T-helper 2 cell treated with Interferon-gamma antibody and Interleukin-4, amounts not matched to agents 5 μg/mL and 100 μg/mL, for 36 hours (primary cell): ENCODE measurements at regions not wholly inside any gene's neighbourhood (a gene's known extent, or its start where the extent isn't known, plus 50 kb on each side); places are given as distances from the start of the nearest gene placed in this dataset.
"Not testable (repeated sequence)": the region's sequence is repeated elsewhere in the genome, so short reads cannot be mapped to it uniquely, and the experiment has no call there.

Experiments
- DNase-seq: peaks from one replicate; pipeline ENCODE4 v3.0.0; 2021; ENCODE audit warnings: low spot score
- H3K27ac Mint-ChIP-seq: one replicate; pipeline ENCODE4 v1.8.0; 2021; ENCODE audit warnings: mild to moderate bottlenecking, mixed read lengths
- H3K27me3 Mint-ChIP-seq: one replicate; pipeline ENCODE4 v1.8.0; 2021; ENCODE audit warnings: low read depth, mixed read lengths
- H3K36me3 Mint-ChIP-seq: one replicate; pipeline ENCODE4 v1.8.0; 2021; ENCODE audit warnings: low read depth, mixed read lengths
- H3K4me1 Mint-ChIP-seq: one replicate; pipeline ENCODE4 v1.8.0; 2021; ENCODE audit warnings: low read depth, mixed read lengths
- H3K4me3 Mint-ChIP-seq: one replicate; pipeline ENCODE4 v1.8.0; 2022; ENCODE audit warnings: mild to moderate bottlenecking, moderate library complexity, mixed read lengths
- H3K9me3 Mint-ChIP-seq: one replicate; pipeline ENCODE4 v1.8.0; 2021; ENCODE audit warnings: mixed read lengths

DNA sequence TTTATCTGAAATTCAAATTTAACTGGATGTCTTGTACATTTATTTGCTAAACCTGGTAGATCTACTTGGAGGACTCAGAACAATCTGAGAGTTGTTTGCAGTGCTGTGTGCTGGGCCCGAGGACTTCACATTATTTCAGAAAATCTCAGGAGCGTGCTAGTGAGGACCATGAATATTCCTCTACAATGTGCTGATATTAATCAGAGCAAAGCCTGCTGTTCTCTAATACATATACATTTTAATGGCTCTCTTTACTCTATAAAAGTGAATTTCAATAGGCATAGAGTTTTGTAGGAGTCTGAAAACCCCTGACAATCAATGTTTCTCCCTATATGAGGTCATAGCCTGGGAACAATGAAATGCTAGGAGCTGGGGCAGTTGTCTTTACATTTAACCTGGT, 144.3 kb downstream of the NEDD1 start:
- no peak for DNase-seq
- Mint-ChIP-seq H3K27ac (no peak overlapping the region), H3K27me3 (peaks cover 6% of the 10 kb centered on the region), H3K36me3 (no peaks in the 10 kb centered on the region), H3K4me1 (no peaks in the 10 kb centered on the region), H3K4me3 (no peak overlapping the region), H3K9me3 (no peaks in the 10 kb centered on the region)

- H3K27me3 Mint-ChIP-seq = peaks cover 3% of the 10 kb centered on the region
- no peak for DNase-seq
These were observed 154.1 kb downstream of the NEDD1 start for GRCh38 chr12:97061171-97061570.

GRCh38 chr12:97063292-97063935, 156.4 kb downstream of the NEDD1 start:
- Mint-ChIP-seq H3K27me3 (peaks cover 3% of the 10 kb centered on the region), H3K4me1 (no peaks in the 10 kb centered on the region), H3K9me3 (no peaks in the 10 kb centered on the region), H3K36me3 (no peaks in the 10 kb centered on the region), H3K4me3 (no peak overlapping the region), H3K27ac (no peak overlapping the region)
- DNase-seq = no peak

More at GRCh38 chr12:97061171-97061570, 154.1 kb downstream of the NEDD1 start:
- H3K4me3 Mint-ChIP-seq = no peak overlapping the region
- no peaks in the 10 kb centered on the region for H3K4me1 Mint-ChIP-seq
- no peaks in the 10 kb centered on the region for H3K36me3 Mint-ChIP-seq
- H3K27ac Mint-ChIP-seq = no peak overlapping the region
- H3K9me3 Mint-ChIP-seq = no peaks in the 10 kb centered on the region

DNA sequence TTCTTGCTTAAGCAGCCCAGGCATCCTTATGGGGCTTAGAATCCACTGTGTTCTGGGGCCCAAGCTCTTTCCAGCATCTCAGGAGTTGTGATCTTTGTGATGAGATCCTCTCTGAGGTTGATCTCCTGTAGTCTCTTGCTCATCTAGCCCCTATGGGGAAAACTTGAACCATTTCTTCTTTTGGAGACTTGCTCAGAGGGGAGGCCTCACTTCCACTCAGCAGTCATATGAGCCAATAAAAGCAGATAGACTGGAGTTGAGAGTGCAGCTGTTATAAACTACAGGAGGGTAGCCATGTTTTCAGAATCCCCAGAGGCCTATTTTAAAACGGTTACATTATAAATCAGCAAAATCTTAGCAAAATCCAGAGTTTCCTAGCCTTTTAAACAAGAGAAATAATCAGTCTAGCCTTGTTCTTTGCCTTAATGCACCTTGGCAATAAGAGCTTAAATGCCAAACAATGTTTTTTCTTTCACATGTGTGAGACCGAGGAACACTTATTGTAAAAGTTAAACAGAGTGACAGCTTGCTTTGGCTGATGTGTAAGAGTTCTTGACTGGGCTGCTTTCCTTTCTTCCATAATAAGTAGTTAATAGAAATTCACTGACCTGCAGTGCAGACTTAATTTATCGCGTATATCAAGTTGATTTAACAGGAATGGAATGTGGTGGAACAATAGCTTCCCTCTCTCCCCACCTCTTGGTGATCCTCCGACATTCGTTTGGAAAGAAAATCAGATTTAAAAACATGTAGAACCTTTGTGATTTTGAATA, 168.3 kb downstream of the NEDD1 start:
- Mint-ChIP-seq H3K4me1 (no peaks in the 10 kb centered on the region), H3K36me3 (no peaks in the 10 kb centered on the region), H3K9me3 (no peaks in the 10 kb centered on the region), H3K27ac (no peak overlapping the region), H3K27me3 (no peaks in the 10 kb centered on the region), H3K4me3 (no peak overlapping the region)
- DNase-seq = no peak

DNA sequence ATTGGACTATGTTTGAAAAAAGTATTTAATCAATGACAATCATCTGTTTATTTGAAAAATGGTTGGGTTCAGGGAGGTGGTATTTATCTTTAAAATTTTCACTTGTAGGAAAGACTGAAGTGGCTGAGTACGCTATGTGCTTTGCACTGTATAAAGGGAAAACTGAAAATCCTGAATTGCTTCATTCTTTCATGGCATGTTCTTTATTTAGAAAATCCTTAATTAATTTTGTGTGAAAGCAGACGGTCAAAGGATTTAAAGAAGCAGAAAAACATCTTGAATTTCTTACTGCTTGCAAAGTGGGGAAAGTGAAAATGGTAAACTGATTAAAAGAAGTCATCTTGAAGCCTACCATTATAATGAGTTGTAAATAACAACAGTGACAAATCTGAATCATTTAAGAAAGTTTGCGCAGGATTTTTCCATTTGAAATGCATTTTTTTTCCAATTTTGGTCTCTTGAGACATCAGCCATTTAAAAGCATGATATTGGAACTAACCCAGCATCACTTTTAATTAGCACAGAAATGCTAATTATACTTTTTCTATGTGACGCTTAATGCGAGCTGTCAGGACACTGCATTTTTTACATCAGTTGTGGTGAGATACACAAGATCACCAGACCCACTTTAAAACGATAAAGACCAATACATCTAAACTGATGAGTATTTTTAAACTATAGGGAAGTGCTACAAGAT, 169.0 kb downstream of the NEDD1 start:
- no peaks in the 10 kb centered on the region for H3K4me1 Mint-ChIP-seq

DNA sequence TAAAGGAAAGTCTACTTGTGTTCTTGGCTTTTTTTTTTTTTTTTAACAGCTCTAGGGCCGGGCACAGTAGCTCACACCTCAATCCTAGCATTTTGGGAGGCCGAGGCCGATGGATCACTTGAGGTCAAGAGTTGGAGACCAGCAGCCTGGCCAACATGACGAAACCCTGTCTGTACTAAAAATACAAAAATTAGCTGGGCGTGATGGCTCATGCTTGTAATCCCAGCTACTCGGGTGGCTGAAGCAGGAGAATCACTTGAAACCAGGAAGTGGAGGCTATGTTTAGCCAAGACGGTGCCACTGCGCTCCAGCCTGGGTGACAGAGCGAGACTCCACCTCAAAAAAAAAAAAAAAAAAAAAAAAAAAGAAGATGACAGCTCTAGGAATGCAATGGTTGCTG, 169.9 kb downstream of the NEDD1 start:
- not testable (repeated sequence) for H3K27ac Mint-ChIP-seq, H3K9me3 Mint-ChIP-seq, H3K27me3 Mint-ChIP-seq, DNase-seq, H3K36me3 Mint-ChIP-seq, H3K4me1 Mint-ChIP-seq, H3K4me3 Mint-ChIP-seq

More for the DNA sequence above, 169.0 kb downstream of the NEDD1 start:
- H3K36me3 Mint-ChIP-seq = no peaks in the 10 kb centered on the region
- no peaks in the 10 kb centered on the region for H3K9me3 Mint-ChIP-seq
- DNase-seq = no peak
- no peaks in the 10 kb centered on the region for H3K27me3 Mint-ChIP-seq
- no peak overlapping the region for H3K27ac Mint-ChIP-seq
- no peak overlapping the region for H3K4me3 Mint-ChIP-seq

DNA sequence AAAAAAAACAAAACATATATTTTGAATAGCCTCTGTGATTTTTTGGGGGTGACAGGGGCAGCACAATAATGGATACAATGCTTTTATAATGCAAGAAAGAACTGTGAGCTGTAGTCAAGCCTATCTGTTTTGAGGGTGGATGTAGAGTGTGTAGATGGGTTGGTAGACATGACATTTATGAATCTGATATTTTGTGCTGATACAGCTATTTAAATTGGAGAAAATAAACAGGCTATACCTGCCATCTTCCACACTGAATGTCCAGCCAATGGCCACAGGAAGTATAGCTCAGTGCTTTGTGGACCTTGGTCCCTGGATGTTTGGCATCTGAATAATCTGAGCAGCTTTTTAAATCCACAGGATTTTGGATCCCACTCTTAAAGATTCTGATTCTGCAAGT, 175.0 kb downstream of the NEDD1 start:
- no peaks in the 10 kb centered on the region for H3K36me3 Mint-ChIP-seq
- H3K27me3 Mint-ChIP-seq = no peaks in the 10 kb centered on the region
- H3K9me3 Mint-ChIP-seq = no peaks in the 10 kb centered on the region

DNA sequence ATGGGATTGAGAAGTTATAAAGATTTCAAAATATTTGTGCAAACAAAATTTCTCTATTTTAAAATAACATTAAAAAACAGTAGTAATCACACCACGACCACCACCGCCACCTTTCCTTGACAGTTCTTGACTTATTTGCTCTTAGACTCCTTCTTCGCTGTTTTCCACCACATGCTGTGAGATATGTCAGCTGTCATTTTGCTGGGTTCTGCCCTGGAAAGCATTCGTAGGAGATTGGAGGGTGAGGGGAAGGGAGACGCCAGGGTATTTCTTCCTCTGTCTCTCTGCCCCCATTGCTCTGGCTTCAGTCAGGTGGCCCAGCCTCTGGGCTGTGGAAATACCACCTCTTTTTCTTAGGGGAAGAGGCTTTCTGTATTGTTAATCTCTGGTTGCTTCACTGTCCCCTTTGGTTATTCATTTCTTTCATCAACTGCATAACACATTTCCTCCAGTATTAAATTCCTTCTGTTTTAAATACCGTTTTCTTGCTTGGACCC, 186.2 kb downstream of the NEDD1 start:
- DNase-seq = no peak
- Mint-ChIP-seq H3K9me3 (no peaks in the 10 kb centered on the region), H3K4me1 (no peaks in the 10 kb centered on the region), H3K27me3 (no peaks in the 10 kb centered on the region), H3K4me3 (no peak overlapping the region), H3K27ac (no peak overlapping the region), H3K36me3 (no peaks in the 10 kb centered on the region)

More for the DNA sequence above, 175.0 kb downstream of the NEDD1 start:
- Mint-ChIP-seq H3K4me1 (no peaks in the 10 kb centered on the region), H3K27ac (no peak overlapping the region), H3K4me3 (no peak overlapping the region)
- no peak for DNase-seq

DNA sequence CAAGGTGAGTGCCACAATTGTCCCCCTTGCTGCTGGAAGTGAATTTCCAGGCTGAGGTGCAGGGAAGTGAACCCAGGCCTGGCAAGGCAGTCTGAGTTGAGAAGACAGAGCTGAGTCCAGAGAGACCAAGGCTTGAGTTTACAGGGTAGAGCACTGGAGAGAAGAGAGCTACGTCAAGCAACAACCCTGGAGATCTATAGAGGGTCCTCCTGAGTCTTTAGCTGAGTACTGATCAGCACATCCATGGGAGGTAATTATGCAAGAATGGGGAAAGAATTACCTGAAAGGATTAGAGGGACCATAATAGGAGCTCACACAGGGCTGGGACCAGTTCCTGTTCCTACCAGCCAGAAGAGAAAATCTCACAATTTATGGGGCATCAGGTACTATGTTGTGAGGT, 190.7 kb downstream of the NEDD1 start:
- H3K9me3 Mint-ChIP-seq = no peaks in the 10 kb centered on the region
- no peak for DNase-seq
- H3K27ac Mint-ChIP-seq = no peak overlapping the region
- no peaks in the 10 kb centered on the region for H3K27me3 Mint-ChIP-seq
- H3K36me3 Mint-ChIP-seq = no peaks in the 10 kb centered on the region
- H3K4me1 Mint-ChIP-seq = no peaks in the 10 kb centered on the region
- H3K4me3 Mint-ChIP-seq = no peak overlapping the region

DNA sequence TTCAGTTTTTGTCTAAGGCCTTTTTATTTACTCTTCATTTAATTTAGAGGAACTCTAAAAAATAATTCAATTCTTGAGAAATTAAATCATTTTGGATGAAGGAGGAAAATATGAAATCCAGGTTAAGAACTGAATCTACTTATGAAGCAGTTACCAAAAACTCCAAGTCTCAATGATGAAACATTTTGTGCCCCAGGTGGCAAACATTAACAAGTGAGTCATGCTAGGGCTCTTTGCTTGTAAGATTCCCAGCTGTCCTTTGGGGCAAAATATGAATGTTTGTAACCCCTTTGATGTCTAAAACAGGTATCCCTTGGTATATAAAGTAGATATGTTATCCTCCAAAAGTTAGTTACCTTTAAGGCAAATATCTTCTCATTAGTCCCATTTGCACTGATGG, 202.4 kb downstream of the NEDD1 start:
- no peak for DNase-seq
- H3K36me3 Mint-ChIP-seq = no peaks in the 10 kb centered on the region
- no peaks in the 10 kb centered on the region for H3K9me3 Mint-ChIP-seq
- no peak overlapping the region for H3K4me3 Mint-ChIP-seq
- no peaks in the 10 kb centered on the region for H3K27me3 Mint-ChIP-seq
- peaks cover 2% of the 10 kb centered on the region for H3K4me1 Mint-ChIP-seq
- no peak overlapping the region for H3K27ac Mint-ChIP-seq

DNA sequence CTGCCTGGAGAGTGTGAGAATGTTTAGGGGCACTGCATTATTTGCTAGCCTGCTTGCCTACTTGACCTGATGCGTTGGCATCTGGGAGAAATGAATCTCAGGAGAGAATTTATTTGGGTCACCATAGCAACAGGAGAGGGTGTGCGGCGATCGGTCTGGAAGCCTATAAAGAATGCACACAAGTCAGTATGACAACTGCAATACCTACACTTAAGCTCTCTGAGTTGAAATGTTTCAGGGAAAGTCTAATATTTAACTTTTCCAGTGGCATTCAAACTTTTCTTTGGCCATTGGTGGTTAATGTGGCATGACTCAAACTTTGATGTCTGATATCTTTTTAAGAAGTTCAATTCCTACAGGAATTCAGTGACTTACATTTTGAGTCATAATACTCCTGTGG, 205.1 kb downstream of the NEDD1 start:
- H3K4me1 Mint-ChIP-seq = no peaks in the 10 kb centered on the region
- DNase-seq = no peak

GRCh38 chr12:97118796-97119375, 211.8 kb downstream of the NEDD1 start:
- Mint-ChIP-seq H3K4me1 (no peaks in the 10 kb centered on the region), H3K27ac (no peak overlapping the region), H3K27me3 (no peaks in the 10 kb centered on the region), H3K9me3 (no peaks in the 10 kb centered on the region), H3K4me3 (no peak overlapping the region), H3K36me3 (no peaks in the 10 kb centered on the region)
- DNase-seq = no peak

More for the DNA sequence above, 205.1 kb downstream of the NEDD1 start:
- H3K27me3 Mint-ChIP-seq = no peaks in the 10 kb centered on the region
- no peak overlapping the region for H3K4me3 Mint-ChIP-seq
- H3K9me3 Mint-ChIP-seq = no peaks in the 10 kb centered on the region
- no peaks in the 10 kb centered on the region for H3K36me3 Mint-ChIP-seq
- H3K27ac Mint-ChIP-seq = no peak overlapping the region

GRCh38 chr12:97127061-97127460, 220.0 kb downstream of the NEDD1 start:
- Mint-ChIP-seq H3K4me3 (no peak overlapping the region), H3K36me3 (no peaks in the 10 kb centered on the region), H3K27me3 (no peaks in the 10 kb centered on the region)

More at GRCh38 chr12:97127061-97127460, 220.0 kb downstream of the NEDD1 start:
- Mint-ChIP-seq H3K4me1 (no peaks in the 10 kb centered on the region), H3K9me3 (no peaks in the 10 kb centered on the region), H3K27ac (no peak overlapping the region)
- DNase-seq = no peak
